Embryonic facial prominence (tissue), 1 donor: ENCODE measurements at regions not wholly inside any gene's neighbourhood (a gene's known extent, or its start where the extent isn't known, plus 50 kb on each side); places are given as distances from the start of the nearest gene placed in this dataset.

Source experiments
- DNase-seq: peaks from one replicate; pipeline ENCODE4 v3.0.0-alpha.2; 2016; ENCODE audit errors: extremely low spot score

DNA sequence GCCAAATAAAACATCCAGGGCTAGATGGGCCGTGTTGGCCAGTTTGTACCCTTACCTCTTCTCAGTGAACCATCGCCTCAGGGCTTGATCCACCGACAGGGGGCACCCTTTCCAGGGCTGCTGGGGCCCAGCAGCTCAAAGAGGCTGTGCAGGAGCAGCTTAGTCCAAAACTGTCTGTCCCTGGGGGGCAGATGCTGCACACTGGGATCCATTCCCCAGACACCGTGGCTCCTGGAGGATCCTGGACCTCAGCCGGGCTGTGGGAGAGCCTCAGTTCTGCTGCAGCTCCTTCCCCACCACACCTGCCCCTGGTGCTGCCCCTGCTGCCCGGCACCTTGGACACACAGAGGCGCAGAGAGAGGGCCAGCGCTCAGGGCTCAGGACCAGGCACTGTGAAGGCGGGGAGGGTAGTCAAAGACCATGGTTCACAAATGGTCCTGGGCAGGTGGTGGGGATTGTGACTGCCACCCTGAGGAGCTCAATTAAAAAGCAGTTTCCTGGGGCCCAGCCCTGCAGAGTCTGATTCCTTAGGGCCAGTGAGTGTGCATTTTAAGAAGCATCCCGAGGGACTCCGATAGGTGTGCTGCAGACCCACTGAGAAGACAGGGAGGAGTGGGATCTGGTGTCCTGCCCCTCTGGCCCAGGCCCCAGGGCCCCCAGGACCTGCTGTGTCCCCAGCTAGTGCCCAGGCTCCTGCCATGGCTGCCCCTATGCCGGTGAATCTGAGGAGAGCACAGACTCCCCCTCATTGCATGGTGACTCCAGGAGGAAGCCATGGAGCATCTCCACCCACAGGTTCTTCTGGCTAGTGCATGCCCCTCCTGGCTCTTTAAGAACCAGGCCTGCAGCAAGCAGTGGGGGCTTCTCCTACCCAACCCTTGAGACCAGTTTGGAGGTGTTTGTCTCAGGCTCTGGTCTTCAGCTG, 86.5 kb upstream of the PRR20G start:
- no peak for DNase-seq

DNA sequence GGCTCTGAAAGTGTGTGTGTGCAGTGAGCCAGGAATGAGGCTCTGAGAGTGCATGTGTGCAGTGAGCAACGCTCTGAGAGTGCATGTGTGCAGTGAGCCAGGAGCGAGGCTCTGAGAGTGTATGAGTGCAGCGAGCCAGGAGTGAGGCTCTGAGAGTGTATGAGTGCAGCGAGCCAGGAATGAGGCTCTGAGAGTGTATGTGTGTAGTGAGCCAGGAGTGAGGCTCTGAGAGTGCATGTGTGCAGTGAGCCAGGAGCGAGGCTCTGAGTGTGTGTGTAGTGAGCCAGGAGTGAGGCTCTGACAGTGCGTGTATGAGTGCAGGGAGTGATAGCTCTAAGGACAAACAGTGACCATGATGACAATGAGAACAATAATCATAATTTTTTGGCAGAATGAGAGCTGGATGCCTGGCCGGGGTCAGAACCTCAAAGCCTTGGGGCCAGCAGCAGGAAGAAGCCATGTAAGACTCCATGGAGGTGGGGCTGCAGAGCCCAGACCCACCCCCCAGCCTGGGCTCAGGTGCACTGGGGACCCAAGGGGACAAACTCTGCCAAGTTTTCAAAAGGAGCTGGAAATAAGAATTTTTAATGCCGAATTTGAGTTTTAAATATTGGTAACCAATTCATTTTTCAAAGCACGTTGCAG, 85.7 kb upstream of the PRR20G start:
- DNase-seq, result no peak

DNA sequence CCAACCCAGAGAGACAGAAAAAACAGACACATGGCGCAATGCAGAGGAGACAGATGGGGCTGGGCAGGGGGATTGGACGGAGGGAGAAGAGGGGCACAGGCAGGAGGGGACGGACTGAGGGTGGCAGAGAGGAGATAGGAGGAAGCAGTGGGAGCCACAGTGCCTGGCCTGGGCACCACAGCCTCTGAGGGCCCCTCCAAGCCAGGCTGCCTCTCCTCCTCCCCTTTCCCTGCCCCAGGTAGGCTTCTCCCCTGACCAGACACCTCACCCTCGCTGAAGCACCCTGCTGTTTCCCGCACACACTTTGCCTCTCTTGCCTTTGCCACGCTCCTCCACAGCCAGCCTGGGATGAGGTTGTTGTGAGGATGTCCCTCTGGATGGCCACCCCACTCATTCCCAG, 84.0 kb upstream of the PRR20G start:
- no peak for DNase-seq

DNA sequence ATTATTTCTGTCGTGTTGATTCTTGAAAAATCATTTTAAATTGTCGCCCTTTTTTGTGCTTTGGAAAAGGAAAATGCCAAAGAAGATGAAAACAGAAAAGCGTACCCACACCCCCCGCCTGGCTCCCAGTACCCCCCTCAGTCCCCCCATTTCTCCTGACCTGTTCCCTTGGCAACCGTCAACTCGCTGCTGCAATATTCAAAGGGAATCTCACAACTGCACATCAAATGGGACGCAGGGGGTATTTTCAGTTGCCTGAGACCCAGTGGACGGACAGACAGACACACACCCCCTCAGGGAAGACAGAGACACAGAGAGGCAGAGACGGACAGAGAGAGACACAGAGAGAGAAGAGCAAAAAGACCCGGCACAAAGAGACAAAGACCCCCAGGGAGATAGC, 83.5 kb upstream of the PRR20G start:
- no peak for DNase-seq

DNA sequence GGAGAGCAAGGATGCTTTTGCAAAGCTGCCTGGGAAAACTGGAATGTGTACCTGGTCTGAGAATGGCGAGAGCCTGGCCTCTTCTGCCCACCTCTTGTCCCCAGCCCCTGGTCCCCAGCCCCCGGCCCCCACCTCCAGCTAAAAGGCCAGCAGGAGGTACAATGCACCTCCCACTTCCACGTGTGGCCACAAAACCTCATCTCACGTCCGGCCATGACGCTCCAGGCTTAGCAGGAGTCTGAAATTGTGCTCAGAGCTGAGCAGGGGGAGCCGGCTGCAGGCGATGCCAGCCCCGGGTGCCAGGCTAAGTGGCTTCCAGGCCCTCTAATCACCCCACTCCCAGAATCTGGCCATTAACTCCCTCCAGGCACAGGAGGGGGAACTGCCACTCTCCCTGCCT, 83.1 kb upstream of the PRR20G start:
- DNase-seq, result no peak

DNA sequence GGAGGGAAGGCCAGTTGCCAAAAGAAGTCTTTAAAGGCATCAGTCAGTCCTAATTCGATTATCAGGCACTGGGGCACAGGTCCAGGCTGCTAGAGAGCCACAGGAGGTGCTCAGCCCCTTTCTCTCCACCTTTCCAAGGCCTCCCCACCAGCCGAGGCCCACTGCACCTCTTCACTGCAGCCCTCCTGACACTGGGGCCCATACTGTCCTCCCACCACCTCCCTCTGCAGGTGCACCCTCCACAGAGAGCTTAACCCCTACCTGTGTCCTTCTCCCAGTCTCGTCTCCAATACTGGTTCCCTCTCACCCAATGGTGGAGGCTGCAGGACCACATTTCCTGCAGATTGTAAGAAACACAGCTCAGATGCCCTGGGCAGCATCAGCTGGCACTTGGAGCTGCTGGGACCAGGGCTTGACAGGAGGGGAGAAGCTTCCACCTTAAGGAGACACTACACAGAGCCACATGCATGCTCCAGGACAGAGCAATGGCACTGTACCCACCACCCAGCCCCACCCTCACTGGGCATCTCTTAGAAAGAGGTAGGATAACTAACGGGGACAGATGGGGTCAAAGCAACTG, 81.6 kb upstream of the PRR20G start:
- no peak for DNase-seq

DNA sequence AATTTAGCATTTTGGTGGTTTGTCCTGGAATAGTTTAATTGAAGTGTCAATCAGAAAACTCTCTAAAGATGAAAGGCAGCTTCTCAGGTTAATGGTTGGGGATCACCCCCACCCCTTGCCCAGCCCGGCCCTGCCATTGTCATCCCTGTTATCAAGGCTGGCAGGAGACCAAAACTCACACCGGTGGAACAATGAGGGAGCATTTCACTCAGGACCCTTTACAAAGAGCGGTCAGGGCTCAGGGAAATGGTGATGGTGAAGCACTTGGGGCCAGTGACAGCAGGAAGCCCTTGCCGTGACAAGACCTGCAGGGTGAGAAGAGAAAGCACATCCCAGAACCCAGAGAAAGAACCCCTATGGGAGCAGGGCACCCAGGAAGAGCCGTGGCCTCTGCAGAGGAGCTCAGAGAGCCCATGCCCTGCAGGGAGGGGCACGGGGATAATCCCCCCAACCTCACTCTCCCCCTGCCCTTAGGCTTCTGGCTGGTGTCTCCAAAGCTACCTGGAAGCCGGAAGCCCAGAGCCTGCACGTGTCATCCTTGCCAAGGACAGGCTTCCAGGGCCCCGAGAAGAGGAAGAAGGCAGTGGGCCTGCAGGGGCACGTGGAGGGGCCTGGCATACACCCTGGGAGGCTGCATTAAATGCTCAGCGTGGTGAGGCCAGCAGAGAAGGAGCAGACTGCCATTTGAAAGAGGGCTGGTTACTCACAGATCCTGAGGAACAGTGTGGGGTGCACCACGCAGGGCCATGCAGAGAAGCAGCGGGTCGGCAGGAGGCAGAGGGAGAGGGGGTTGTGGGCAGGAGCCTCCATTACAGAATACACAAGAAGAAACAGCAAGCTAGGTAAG, 80.6 kb upstream of the PRR20G start:
- no peak for DNase-seq

DNA sequence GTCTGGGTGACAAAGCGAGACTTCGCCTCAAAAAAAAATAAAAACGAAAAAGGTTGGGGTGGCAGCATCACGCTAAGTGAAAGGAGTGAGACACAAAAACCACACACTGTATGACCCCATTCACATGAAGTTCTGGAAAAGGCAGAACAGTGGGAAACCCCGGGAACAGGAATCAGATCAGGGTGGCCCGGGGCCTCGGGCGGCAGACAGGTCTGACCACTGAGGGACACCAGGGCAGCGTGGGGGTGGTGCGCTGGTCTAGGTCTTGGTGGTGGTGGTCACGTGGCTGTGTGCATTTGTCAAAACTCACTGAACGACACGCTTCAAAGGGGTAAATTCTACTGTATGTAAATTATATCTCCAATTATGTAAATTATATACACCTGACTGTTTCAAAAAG, 79.7 kb upstream of the PRR20G start:
- DNase-seq, result no peak

DNA sequence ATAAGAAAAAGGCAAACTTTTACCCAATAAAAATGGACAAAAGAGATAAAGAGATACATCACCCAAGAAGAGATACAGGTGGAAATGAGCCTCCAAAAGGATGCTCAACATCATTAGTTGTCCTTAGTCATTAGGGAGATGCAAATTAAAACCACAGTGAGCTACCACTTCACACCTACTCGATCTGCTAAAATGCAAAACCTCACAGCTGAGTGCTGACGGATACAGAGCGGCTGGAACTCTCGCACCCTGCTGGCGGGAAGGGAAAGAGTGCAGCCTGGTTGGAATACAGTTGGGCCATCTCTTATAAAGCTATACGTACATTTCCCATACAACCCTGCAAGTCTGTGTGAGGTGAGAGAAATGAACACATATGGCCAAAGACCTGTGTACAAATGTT, 78.5 kb upstream of the PRR20G start:
- DNase-seq, result no peak

DNA sequence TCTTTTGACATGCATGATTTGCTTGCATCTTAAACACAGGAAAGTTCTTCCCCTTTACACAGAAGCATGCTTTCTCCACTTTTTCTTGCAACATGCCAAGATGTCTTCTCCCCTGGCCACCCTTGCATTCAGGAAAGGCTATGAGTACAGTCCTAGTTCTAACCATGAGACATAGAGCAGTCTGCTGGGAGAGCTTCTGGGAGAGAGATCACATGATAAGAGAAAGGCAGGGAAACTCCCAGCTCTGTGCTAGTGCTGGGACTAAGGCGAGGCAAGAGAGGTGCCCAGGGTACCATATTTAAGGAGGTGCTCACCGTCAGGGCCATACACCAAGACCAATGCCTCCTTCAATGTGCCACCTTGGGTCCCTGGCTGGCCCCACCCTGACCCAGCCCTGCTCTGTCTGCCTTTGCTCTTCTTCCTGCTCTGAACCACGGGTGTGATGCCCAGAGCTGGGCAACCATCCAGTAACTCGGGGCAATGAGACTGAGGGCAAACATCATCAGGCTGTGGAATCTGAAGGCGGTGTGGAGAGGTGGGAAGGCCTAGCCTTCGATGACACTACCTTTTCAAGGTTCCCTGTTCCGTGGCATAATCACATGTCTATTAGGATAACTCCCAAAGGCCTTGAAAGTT, 77.4 kb upstream of the PRR20G start:
- DNase-seq, result no peak

DNA sequence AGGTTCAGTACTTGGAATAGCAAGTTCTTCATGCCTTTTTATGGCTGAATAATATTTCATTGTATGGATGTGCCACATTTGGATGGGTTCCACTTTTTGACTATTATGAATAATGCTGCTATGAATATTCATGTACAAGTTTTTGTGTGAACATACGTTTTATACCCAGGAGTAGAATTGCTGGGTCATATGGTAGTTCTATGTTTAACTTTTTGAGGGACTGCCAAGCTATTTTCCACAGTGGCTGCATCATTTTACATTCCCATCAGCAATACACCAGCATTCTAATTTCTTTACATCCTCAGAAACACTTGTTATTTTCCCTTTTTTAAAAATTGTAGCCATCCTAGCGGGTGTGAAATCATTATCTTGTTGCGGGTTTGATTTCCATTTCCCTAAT, 76.0 kb upstream of the PRR20G start:
- DNase-seq, result no peak

DNA sequence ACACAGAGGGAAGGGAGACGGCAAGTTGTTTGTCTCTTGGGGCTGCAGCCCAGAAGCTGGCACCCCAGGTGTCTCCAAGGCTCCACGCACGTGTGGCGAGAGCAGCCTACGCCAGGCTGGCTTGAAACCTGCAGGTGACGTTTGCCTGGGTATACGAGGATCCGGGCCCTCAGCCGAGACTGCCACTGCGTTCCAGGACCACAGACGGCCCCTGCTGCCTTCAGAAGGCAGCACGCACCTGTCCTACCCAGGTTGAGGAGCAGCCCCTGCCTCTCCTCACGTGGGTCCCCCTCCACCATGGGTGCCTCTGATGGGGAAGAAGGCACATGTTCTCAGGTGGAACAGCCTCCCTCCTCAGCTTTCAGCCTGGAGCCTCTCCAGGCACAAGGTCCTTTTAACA, 75.3 kb upstream of the PRR20G start:
- no peak for DNase-seq

DNA sequence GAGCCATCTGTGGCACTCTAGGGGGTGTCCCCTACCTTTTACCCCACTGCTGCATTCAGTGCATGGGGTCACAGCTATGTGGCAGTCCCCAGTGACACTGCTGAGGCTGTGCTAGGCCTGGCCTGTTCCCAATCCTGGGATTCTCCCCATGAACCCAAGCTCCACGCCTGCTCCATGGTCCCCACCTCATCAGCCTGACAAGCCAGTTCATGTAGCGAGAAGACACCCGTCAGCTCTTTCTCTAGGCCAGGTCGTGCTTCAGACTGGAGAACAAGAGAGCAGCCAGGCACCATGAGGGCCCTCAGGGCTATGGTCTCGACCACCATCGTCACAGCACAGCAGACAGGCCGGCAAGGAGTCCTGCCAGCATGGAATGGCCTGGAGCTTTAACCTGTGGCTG, 72.8 kb upstream of the PRR20G start:
- no peak for DNase-seq

DNA sequence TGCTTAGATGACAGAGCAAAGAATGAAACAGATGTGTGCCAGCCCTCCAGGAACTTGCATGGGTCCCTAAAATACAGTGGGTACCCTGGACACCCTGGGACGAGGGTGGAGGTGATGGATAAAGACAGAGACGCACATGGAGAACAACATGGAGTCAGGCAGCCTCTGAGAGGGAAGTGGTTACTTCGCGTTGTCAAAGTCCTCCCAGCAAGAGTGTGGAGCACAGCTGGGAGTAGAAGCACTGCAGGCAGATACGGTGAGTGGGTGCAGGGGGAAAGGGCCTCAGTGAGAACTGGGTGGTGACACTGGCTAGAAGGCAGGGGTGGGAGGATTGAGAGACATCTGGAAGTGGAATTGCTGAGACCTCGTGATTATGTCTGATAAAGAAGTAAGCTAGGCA, 70.8 kb upstream of the PRR20G start:
- DNase-seq, result no peak

DNA sequence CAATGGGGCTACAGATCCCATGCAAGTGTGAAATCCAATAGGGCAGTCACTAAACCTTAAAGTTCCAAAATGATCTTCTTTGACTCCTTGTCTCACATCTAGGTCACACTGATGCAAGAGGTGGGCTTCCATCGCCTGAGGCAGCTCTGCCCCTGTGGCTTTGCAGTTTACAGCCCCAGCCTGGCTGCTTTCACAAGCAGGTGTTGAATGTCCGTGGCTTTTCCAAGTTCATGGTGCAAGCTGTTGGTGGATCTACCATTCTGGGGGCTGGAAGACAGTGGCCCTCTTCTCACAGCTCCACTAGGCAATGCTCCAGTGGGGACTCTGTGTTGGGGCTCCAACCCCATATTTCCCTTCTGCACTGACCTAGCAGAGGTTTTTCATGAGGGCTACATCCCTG, 68.5 kb upstream of the PRR20G start:
- no peak for DNase-seq

DNA sequence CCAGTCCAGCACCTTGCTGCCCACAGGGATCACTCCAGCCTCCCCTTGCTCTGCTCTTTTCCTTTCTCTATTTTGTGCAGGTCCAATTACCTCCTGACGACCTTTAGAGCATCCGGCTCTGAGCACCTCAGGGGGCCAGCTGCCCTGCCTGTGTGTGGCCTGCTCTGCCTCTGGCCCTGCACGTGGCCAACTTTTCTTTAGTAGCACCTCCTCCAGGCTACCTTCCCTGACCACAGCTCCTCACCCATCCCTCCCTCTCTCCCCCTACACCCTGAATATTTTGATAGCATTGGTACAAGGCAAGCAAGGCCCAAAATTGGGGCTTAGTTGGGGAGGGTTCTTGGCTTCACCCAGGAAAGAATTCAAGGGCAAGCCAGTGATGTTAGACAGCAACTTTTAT, 66.9 kb upstream of the PRR20G start:
- no peak for DNase-seq

DNA sequence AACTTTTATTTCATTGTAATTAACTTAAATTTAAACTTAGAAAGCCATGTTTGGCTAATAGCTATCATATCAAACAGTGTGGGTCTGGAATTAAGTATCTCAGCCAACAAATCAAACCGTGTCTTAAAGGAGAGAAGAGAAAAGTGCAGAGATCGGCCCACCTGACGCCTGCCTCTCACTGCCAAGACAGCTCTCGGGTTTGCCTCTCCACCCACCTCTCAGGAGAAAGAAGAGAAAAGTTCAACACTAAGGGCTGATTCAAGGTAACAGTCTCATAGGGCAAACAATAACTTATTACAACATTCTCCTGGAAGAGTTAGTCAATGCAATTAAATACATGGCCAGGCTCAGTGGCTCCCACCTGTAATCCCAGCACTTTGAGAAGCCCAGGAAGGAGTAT, 64.8 kb upstream of the PRR20G start:
- no peak for DNase-seq

DNA sequence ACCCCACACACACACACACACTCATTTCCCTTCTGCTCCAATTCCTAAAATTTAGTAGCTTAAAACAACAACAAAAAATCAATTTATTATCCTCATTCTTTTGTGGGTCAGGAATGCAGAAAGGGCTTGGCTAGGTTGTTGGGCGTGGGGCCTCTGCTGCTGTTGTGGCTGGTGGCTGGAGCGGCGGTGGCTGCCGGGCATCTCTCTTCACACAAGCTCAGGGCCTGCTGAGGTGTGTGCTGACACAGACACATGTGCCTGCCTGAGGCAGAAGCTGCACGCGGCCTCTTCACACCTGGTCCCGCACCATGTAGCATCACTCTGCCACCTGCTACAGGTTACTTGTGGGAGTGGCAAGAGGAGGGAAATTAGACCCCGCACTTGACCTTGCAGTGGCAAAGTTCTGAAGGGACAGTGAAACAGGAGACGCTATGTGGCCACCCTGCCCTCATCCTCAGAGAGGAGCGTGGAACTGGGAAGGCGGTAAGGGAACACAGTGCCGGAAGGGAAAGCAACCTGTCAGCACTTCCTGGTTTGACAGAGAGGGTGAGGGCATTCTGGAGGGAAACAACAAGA, 64.0 kb upstream of the PRR20G start:
- no peak for DNase-seq

DNA sequence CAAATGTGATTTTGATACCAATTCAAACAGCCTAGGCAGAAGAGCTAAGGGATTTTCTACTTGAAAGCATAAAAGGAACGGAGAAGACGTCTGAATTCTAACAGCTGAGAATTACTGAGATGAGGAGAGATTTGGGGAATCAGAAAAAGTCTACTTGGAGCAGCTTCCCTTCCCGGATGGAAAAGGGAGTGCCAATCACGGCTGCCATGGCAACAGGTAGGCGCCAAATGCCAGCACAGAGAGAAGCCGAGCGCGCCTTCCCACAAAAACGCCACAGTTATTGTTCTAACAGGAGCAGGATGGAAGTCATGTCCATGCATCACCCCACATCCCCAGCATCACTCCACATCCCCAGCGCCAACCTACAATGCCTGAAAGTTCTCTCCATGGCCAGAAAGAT, 63.5 kb upstream of the PRR20G start:
- DNase-seq, result no peak

DNA sequence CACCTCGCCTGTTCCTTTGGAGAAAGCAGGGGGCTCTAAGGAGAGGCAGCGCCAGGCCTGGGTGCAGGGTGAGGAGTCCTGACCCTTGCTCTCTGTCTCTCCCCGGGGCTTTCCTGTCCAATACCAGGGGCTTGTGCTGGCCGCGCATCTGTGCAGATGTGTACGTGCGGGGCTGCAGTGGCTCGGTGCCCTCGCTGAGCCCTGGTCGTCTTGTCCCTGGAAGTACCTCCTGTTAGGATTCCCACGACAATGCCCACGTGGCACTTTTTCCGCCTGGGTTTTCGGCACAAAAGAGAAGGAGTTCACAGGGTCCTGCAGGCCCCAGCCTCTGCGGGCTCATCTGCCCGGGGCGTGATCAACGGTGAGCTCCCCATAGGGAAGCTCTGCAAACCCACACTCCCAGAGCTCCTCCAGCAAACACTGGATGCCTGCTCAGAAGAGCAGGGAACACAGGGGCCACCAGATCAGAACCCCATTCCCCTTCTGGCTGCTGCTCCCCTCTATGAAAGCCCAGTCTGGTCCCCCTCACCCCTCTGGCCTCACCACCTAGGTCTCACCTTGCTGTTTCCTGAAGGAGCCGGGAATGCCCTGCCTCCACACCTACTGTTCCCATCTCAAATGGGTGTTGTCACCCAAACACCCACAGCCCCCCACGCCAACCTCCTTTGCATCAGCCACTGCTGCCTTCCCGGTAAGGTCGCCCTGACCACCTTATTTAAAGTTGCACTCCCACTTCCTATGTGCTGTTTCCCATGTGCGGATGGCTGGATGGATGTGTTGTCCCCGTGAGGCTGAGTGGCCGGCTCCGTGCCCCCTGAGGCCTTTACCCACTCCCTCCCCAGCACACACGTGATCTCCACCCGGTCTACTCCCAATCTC, 62.6 kb upstream of the PRR20G start:
- no peak for DNase-seq
